ENCODE measurements at regions not wholly inside any gene's neighbourhood (a gene's known extent, or its start where the extent isn't known, plus 50 kb on each side); places are given as distances from the start of the nearest gene placed in this dataset.

DNA sequence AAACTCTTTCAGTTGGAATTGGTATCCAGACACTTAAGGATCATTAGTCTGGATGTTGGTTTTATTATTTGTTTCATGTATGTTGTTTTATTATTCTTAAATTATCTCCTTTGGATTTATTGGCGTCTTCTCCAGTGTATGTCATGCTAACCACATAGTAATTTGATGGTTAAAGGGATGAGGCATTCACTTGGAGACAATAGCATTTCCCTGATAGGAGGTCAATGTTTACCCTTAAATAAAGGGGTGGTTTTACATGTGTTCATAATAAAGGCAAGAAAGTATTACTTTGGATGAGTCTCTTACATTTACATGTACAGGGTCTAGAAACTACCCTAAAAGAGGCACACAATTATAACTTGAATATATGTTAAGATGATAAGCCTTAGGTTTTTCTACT lies 51.2 kb upstream of the RNF144B start:
- ChIA-PET POLR2A (no interaction called here), CTCF (no interaction called here)

DNA sequence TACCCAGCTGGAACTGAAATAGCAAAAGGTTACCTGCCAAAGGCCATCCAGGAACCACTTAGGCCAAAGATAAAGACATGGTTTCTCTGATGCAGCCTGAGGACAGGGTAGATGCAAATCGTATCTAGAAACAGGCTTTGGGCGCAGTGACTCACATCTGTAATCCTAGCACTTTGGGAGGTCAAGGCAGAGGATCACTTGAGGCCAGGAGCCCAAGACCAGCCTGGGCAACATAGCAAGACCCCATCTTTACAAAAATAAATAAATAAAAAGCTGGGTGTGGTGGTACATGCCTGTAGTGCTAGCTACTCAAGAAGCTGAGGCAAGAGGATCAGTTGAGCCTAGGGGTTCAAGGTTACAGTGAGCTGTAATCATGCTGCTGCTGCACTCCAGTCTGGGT lies 52.9 kb upstream of the RNF144B start:
- POLR2A ChIA-PET: no interaction called here
- CTCF ChIA-PET: interaction anchor here (0.8 to 1.2 kb wide), 2 partner anchors 11 to 13 kb away, joined by 4 to 5 read pairs; no protein-coding TSS in a partner anchor

DNA sequence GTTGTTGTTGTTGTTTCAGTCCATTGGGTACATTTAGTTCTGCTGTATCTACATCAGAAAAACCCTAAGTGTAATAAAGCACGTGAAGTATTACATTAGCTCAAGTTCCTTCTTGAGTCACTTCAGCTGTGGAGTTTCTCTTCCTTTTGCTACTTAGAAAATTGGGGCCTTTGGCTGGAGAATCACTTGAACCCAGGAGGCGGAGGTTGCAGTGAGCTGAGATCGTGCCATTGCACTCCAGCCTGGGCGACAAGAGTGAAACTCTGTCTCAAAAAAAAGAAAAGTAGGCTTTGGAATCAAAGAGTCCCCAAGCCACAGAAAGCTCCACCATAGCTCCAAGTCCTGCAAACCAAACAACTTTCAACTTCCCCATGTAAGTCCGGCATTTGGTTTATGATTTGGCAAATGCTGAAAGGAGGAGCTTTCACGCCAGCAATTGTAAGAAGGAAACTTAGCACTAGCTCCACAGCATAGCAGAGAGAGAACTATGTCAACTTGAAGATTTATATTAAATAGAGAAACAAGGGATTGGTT lies 56.5 kb upstream of the RNF144B start:
- ChIA-PET CTCF (no interaction called here), POLR2A (no interaction called here)

DNA sequence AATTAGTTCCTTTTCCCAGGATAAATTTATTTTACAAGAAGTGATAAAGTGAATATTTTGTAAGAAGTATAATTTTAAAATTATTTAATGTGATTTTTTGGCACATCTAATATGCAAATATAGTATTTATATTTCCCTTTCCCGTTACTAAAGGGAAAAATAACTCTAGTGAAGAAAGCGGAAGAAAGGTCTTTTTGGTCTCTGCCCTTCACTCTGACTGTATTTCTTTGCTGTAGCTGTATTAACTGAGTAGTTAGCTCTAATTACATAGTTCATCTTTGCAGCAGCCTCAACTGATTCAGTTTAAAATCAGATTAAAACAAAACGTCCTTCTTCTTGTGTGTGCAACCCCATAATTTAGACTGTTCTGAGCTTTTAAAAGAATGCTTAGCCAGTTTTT lies 57.4 kb upstream of the RNF144B start:
- ChIA-PET POLR2A (no interaction called here), CTCF (no interaction called here)

DNA sequence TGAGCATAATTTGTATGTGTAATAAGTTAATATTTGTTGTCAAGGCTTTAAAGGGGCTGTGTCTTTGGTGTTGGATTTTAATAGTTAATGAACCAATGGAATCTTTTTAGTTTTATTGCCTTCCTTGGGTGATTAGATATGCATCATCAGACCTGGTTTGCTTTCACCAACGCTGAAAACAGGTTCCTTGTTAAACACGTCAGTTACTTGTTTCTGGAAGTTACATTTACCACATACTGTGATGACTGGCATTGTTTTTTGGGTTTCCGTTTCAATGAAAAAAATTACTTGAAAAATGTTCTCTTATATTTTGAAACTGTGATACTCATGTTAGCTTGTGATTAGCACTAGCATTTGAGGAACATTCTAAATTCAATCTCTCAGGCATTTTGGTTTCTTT lies 58.6 kb upstream of the RNF144B start:
- ChIA-PET POLR2A (no interaction called here), CTCF (no interaction called here)

DNA sequence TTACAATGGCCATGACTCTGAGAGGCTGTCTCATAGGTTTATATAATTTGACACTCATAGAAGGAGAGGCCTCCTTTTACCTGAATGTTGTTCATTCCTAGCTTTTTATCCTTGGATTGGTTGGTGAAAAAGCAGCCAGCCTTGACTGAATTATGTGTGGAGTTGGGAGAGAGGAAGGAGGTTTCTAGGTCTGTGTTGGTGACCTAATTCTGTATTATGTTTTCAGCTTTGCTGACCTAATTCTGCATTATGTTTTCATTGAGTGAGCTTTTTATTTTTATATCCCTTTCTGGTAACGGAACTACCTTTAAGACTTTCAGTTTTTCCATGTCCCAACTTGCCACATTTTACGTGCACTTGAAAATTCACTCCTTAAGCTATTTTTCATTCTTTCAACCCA lies 59.1 kb upstream of the RNF144B start:
- ChIA-PET CTCF (no interaction called here), POLR2A (no interaction called here)

DNA sequence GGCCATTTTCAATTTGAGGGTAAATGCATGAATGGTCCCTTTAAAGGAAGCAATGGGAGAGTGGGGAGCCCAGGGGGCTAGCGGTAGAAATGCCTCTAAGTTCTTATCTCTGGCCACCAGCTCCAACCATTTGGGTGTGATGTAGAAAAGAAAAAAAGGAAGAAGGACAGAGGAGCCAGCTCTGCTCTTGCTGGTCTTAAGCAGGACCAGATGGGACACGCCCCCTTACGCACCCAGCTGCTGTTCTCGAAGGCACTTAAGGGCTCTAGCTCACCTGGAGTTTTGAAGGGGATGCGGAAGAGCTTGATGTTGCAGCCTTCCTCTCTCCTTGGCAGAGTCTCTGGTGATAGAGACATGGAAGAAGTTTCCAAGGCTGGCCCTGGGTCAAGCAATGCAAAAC lies 59.5 kb upstream of the RNF144B start:
- ChIA-PET POLR2A (interaction anchor here (0.6 kb wide), 1 partner anchor 15 kb away, joined by 5 read pairs; no protein-coding TSS in a partner anchor), CTCF (no interaction called here)

DNA sequence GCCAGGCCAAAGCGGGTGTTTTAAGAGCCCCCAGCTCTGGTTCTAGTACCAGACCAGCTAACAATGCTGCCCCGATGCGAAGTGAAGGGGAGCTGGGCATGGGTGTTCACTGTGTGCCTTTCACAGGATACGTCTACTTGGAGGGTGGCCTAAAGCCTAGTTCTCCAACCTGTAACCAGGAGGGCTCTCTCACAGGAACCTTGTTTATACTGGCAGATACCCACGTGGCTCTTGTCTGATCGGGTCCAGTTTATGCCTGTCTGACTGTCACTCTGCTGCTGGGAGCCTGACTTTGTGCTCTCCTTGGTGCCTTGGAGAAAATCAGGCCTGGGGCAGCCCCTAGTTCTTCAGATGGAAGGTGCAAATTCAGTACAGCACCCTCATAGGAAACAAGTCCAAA lies 60.2 kb upstream of the RNF144B start:
- POLR2A ChIA-PET: no interaction called here
- CTCF ChIA-PET: interaction anchor here (0.7 kb wide), 2 partner anchors 215 to 309 kb away, joined by 5 to 6 read pairs; no protein-coding TSS in a partner anchor

DNA sequence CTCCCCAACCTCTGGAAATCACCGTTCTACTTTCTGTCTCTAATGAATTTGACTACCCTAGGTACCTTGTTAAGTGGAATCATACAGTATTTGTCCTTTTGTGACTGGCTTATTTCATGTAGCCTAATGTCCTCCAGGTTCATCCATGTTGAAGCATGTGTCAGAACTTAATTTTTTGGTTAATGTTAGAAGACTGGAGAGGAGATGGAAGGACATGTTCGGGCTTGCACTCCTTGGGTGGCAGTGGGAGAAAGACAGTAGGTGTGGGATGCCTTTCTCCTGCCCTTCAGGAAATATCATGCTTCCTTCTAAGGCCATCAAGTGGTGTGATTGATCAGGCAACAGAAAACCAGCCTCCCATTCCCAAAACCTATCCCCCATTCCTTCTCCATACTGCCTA lies 61.1 kb upstream of the RNF144B start:
- ChIA-PET POLR2A (no interaction called here), CTCF (interaction anchor here (0.9 kb wide), 1 partner anchor 173 kb away, joined by 3 read pairs; no protein-coding TSS in a partner anchor)

DNA sequence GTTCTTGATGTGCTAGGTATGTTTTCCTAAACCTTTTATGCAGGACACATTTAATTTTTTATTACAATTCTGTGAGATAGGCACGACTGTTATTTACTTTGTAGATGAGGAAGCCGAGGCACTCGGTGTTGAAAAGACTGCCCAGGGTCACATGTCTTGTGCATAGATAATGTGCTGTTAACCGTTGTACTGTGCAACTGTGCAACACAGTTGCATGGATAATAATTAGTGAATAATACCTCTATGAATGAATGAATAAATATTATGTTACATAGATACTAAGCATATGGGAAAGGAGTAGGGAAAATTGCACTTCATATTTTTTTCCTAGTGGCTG lies 60.3 kb upstream of the DEK start:
- ChIA-PET POLR2A (no interaction called here), CTCF (no interaction called here)

DNA sequence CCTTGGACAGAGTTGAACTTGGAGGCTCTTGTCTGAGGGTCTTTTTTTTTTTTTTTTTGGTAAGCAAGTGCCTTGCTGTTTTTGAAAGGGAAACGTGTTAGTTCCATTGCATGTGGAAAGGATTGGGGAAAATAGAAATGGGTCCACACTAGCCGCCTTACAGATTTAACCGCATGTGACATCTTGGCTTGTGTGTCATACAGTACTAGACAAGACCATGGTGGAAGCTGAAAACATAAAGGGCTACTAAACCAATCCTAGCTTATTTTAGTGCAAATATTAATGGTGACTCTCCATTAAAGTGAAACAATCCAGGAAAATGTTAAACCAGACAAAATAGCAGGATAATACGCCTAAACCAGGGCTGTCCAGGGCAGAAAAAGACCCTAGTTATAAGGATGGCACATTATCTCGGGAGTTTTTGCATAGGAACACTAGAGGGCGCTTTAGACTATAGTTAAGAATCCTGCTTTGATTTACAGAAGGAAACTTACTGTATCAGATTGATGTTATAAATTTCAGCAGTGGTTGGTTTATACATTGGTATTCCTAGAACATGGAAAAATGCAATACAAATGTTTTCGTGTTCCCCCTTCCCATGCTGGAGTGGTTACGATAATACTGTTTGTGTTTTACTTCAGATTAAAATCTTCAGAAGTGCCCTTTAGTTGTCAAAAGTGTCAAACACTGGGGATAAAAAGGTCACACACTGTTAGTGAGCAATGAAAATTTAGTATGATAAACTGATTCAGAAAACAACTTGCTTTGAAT lies 59.8 kb upstream of the DEK start:
- CTCF ChIA-PET: interaction anchor here (0.7 to 1.3 kb wide), 6 partner anchors 10 to 189 kb away, joined by 3 to 6 read pairs (median 4); no protein-coding TSS in a partner anchor
- POLR2A ChIA-PET: no interaction called here

DNA sequence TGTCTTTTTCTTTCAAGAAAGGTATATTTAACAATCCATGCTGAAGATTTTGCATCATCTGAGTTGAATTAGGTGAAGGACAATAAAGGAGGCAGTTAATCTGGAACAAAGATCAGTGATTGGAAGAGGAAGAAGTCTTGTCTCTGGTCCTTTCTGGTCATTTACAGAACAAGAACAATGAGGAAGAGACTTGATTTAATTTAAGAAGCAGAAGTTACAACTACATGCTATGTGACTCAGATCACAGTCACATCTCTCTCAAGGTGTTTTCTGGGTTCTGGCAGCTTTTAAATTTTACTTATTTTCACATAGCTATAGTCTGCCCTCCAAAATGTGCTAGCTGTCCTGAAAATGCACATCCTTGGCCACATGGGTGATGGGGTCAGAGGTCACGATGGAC lies 53.5 kb upstream of the DEK start:
- POLR2A ChIA-PET: no interaction called here
- CTCF ChIA-PET: no interaction called here

DNA sequence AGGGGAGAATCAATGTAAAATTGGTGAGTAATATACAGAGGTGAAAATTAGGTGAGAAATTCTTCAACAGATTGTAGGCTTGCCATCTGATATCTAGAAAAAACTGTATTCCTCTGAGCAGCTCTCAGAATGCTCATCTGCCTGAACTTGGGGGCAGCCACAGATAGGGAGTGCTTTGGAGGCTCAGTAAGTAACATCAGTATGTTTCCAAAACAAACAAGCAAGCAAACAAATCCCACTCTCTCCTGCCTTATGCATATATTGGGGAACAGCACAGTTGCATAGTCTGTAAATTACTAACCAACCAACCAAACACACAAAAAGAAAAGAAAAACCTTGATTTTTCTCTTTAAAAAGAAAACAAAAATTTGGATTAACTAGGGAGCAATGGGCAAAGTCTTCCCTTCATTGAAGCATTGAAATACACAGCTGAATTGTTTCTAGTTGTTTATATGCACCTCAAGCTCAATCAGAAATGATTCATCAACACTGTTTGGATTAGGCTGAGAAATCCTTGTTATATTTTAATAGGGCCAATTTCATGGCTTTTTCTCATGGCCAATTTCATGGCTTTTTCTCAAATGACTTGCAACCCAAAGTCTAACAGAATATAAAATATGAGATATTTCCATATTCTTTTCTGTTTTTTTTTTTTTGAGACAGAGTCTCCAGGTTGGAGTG lies 50.1 kb upstream of the DEK start:
- ChIA-PET POLR2A (no interaction called here), CTCF (no interaction called here)
